ENCODE measurements at regions not wholly inside any gene's neighbourhood (a gene's known extent, or its start where the extent isn't known, plus 50 kb on each side); places are given as distances from the start of the nearest gene placed in this dataset.
A peak's percentile ranks its signal among the peaks of the same experiment; 100 is the strongest.

- no peak for TF ChIP-seq CTCF (IDR thresholded peaks at IDR 0.05; ENCODE audit: extremely low read depth, insufficient read depth, missing control alignments)
- in situ Hi-C loops (cut with MboI; ENCODE audit: low pct_unique_long_range_greater_than_20kb, low sequenced_read_pairs, unreplicated experiment), result no loop called here
- DNase-seq (ENCODE audit: low spot score), result no peak
These were observed 512.6 kb upstream of the NAALADL2 start for GRCh38 chr3:174346571-174346970.

GRCh38 chr3:174347474-174348138 is 511.5 kb upstream of the NAALADL2 start:
- in situ Hi-C loops (cut with MboI; ENCODE audit: low pct_unique_long_range_greater_than_20kb, low sequenced_read_pairs, unreplicated experiment), result no loop called here
- no peak for DNase-seq (ENCODE audit: low spot score)
- no peak for TF ChIP-seq CTCF (IDR thresholded peaks at IDR 0.05; ENCODE audit: extremely low read depth, insufficient read depth, missing control alignments)

- in situ Hi-C loops (cut with MboI; ENCODE audit: low pct_unique_long_range_greater_than_20kb, low sequenced_read_pairs, unreplicated experiment), result no loop called here
- TF ChIP-seq CTCF (IDR thresholded peaks at IDR 0.05; ENCODE audit: extremely low read depth, insufficient read depth, missing control alignments), result no peak
- no peak for DNase-seq (ENCODE audit: low spot score)
These were observed 506.9 kb upstream of the NAALADL2 start for GRCh38 chr3:174352227-174352626.

GRCh38 chr3:174355505-174355904 is 503.6 kb upstream of the NAALADL2 start:
- no peak for DNase-seq (ENCODE audit: low spot score)
- in situ Hi-C loops (cut with MboI; ENCODE audit: low pct_unique_long_range_greater_than_20kb, low sequenced_read_pairs, unreplicated experiment), result no loop called here
- peak; percentile 18 for TF ChIP-seq CTCF (IDR thresholded peaks at IDR 0.05; ENCODE audit: extremely low read depth, insufficient read depth, missing control alignments)

GRCh38 chr3:174356596-174356995 is 502.5 kb upstream of the NAALADL2 start:
- in situ Hi-C loops (cut with MboI; ENCODE audit: low pct_unique_long_range_greater_than_20kb, low sequenced_read_pairs, unreplicated experiment), result no loop called here
- no peak for TF ChIP-seq CTCF (IDR thresholded peaks at IDR 0.05; ENCODE audit: extremely low read depth, insufficient read depth, missing control alignments)
- DNase-seq (ENCODE audit: low spot score), result no peak

- no peak for DNase-seq (ENCODE audit: low spot score)
- TF ChIP-seq CTCF (IDR thresholded peaks at IDR 0.05; ENCODE audit: extremely low read depth, insufficient read depth, missing control alignments), result no peak
- in situ Hi-C loops (cut with MboI; ENCODE audit: low pct_unique_long_range_greater_than_20kb, low sequenced_read_pairs, unreplicated experiment), result no loop called here
These were observed 500.9 kb upstream of the NAALADL2 start for GRCh38 chr3:174358252-174358651.
